Kidney (tissue), 13 donors: ENCODE measurements at regions not wholly inside any gene's neighbourhood (a gene's known extent, or its start where the extent isn't known, plus 50 kb on each side); places are given as distances from the start of the nearest gene placed in this dataset.
A peak's percentile ranks its signal among the peaks of the same experiment; 100 is the strongest.
"Not testable (repeated sequence)": the region's sequence is repeated elsewhere in the genome, so short reads cannot be mapped to it uniquely, and the experiment has no call there.

Experiments
- DNase-seq, 5 donors: peaks; one replicate each; pipeline ENCODE4 v3.0.0-alpha.2; 2013 to 2020
- FAIRE-seq: peaks from 2 replicates; lab custom pipeline; 2012; peaks lifted over from hg19 to GRCh38; lab: Jason Lieb, UNC
- H3K27ac ChIP-seq, 2 donors: one replicate each; pipeline ENCODE4 v1.7.0; 2013; ENCODE audit warnings: low read depth in 2 of 2, low read length in 2 of 2, inconsistent platforms in 1 of 2
- H3K27me3 ChIP-seq: one replicate; pipeline ENCODE4 v1.7.1; 2013; ENCODE audit warnings: low read length, inconsistent platforms; ENCODE audit not compliant: control insufficient read depth, insufficient read depth
- H3K36me3 ChIP-seq, 3 donors: one replicate each; pipeline versions ENCODE4 v1.7.0 to v1.7.1; 2013; ENCODE audit warnings: low read length in 3 of 3, control low read depth in 1 of 3, inconsistent platforms in 1 of 3; ENCODE audit not compliant: insufficient read depth in 3 of 3, control insufficient read depth in 2 of 3
- H3K4me1 ChIP-seq, 3 donors: one replicate each; pipeline versions ENCODE4 v1.7.0 to v1.7.1; 2013; ENCODE audit warnings: low read length in 3 of 3, inconsistent platforms in 1 of 3, low read depth in 1 of 3; ENCODE audit not compliant: control insufficient read depth in 2 of 3, insufficient read depth in 2 of 3
- H3K4me3 ChIP-seq, 3 donors: one replicate each; pipeline versions ENCODE4 v1.7.0 to v1.8.1; 2013; ENCODE audit warnings: low read length in 3 of 3, control low read depth in 1 of 3, inconsistent platforms in 1 of 3
- H3K9ac ChIP-seq, 3 donors: one replicate each; pipeline versions ENCODE4 v1.7.0 to v1.7.1; 2013; ENCODE audit warnings: low read length in 3 of 3, control low read depth in 1 of 3, inconsistent platforms in 1 of 3
- H3K9me3 ChIP-seq, 3 donors: one replicate each; pipeline versions ENCODE4 v1.7.0 to v1.7.1; 2013; ENCODE audit warnings: low read length in 3 of 3, control low read depth in 1 of 3, inconsistent platforms in 1 of 3; ENCODE audit not compliant: control insufficient read depth in 2 of 3, insufficient read depth in 1 of 3
- CTCF ChIP-seq: IDR thresholded peaks from 3 replicates; pipeline ENCODE4 v1.5.1; 2012; ENCODE audit warnings: mild to moderate bottlenecking, moderate library complexity, borderline replicate concordance; ENCODE audit not compliant: insufficient read depth; ENCODE audit errors: extremely low read depth
- intact Hi-C: fragments of 100-400 bp; cut with DNase I; formaldehyde crosslinking; loops from one replicate; pipeline ENCODE4 v1.11.1; 2022
- donor health status: control.
- donor health status: control.
- donor health status: control.
- donor health status: control.
- donor health status: control.
- donor health status: DM: yes; HTN: yes; CAD: no.
- donor health status: Normal renal cell carcinoma (clear cell type).

- Histone ChIP-seq H3K27ac (no peak overlapping the region), H3K27me3 (no peaks in the 10 kb centered on the region), H3K36me3 (no peaks in the 10 kb centered on the region), H3K4me3 (no peak overlapping the region), H3K4me1 (no peaks in the 10 kb centered on the region), H3K9me3 (no peaks in the 10 kb centered on the region), H3K9ac (no peak overlapping the region)
- intact Hi-C loops, result no loop called here
- DNase-seq (peak in 1 of 5 donors; percentile 7), FAIRE-seq (no peak)
- TF ChIP-seq CTCF, result no peak
Measured at GRCh38 chr3:162984746-162985145, 1488.1 kb downstream of the OTOL1 start.

GRCh38 chr3:162987085-162987794 is 1490.6 kb downstream of the OTOL1 start:
- intact Hi-C loops, H3K9me3 ChIP-seq, H3K27me3 ChIP-seq, H3K9ac ChIP-seq, H3K4me1 ChIP-seq, H3K27ac ChIP-seq, H3K36me3 ChIP-seq, H3K4me3 ChIP-seq, FAIRE-seq: not testable (repeated sequence)
- DNase-seq, result peak in 1 of 5 donors; percentile 58

GRCh38 chr3:162992741-162993140 is 1496.1 kb downstream of the OTOL1 start:
- intact Hi-C loops, result no loop called here
- no peak for TF ChIP-seq CTCF
- H3K27me3 ChIP-seq, result no peaks in the 10 kb centered on the region
- H3K4me1 ChIP-seq, result no peaks in the 10 kb centered on the region
- DNase-seq (no peak), FAIRE-seq (no peak)
- H3K27ac ChIP-seq, result no peak overlapping the region
- peaks cover 0 to 6% (median 0%) of the 10 kb centered on the region in 3 donors for H3K9me3 ChIP-seq
- H3K9ac ChIP-seq, result no peak overlapping the region
- no peak overlapping the region for H3K4me3 ChIP-seq
- no peaks in the 10 kb centered on the region for H3K36me3 ChIP-seq

GRCh38 chr3:162994165-162994564 is 1497.6 kb downstream of the OTOL1 start:
- H3K36me3 ChIP-seq, result no peaks in the 10 kb centered on the region
- TF ChIP-seq CTCF, result no peak
- intact Hi-C loops, result no loop called here
- no peak overlapping the region for H3K27ac ChIP-seq
- H3K4me3 ChIP-seq, result no peak overlapping the region
- H3K9ac ChIP-seq, result no peak overlapping the region
- no peaks in the 10 kb centered on the region for H3K27me3 ChIP-seq
- no peak for DNase-seq
- FAIRE-seq, result no peak
- H3K9me3 ChIP-seq, result peaks cover 0 to 6% (median 0%) of the 10 kb centered on the region in 3 donors
- H3K4me1 ChIP-seq, result no peaks in the 10 kb centered on the region
